ENCODE measurements at regions not wholly inside any gene's neighbourhood (a gene's known extent, or its start where the extent isn't known, plus 50 kb on each side); places are given as distances from the start of the nearest gene placed in this dataset.
"Not testable (repeated sequence)": the region's sequence is repeated elsewhere in the genome, so short reads cannot be mapped to it uniquely, and the experiment has no call there.

GRCh38 chr17:45554479-45554878, 64.0 kb upstream of the PLEKHM1 start:
- not testable (repeated sequence) for DNase-seq (ENCODE audit: low read depth)

- not testable (repeated sequence) for DNase-seq (ENCODE audit: low read depth)
Observed at GRCh38 chr17:45558821-45559220, 68.3 kb upstream of the PLEKHM1 start.

- DNase-seq (ENCODE audit: low read depth), result not testable (repeated sequence)
Observed at GRCh38 chr17:45562868-45563267, 72.3 kb upstream of the PLEKHM1 start.

GRCh38 chr17:45563283-45563682, 72.8 kb upstream of the PLEKHM1 start:
- DNase-seq (ENCODE audit: low read depth), result peak; percentile 68

GRCh38 chr17:45568275-45568674, 77.8 kb upstream of the PLEKHM1 start:
- DNase-seq (ENCODE audit: low read depth), result not testable (repeated sequence)

GRCh38 chr17:45573326-45573725, 82.8 kb upstream of the PLEKHM1 start:
- not testable (repeated sequence) for DNase-seq (ENCODE audit: low read depth)

GRCh38 chr17:45573924-45574770, 83.6 kb upstream of the PLEKHM1 start:
- no peak for DNase-seq (ENCODE audit: low read depth)

- DNase-seq (ENCODE audit: low read depth), result no peak
Observed at GRCh38 chr17:45575126-45575885, 84.8 kb upstream of the PLEKHM1 start.

GRCh38 chr17:45576527-45577307, 86.2 kb upstream of the PLEKHM1 start:
- DNase-seq (ENCODE audit: low read depth), result not testable (repeated sequence)

GRCh38 chr17:45577571-45578279, 87.2 kb upstream of the PLEKHM1 start:
- no peak for DNase-seq (ENCODE audit: low read depth)

GRCh38 chr17:45578516-45579455, 88.3 kb upstream of the PLEKHM1 start:
- no peak for DNase-seq (ENCODE audit: low read depth)

- DNase-seq (ENCODE audit: low read depth), result no peak
Observed at GRCh38 chr17:45579529-45580495, 89.3 kb upstream of the PLEKHM1 start.

- DNase-seq (ENCODE audit: low read depth), result no peak
Observed at GRCh38 chr17:45580924-45581323, 90.4 kb upstream of the PLEKHM1 start.

GRCh38 chr17:45581860-45582259, 91.3 kb upstream of the PLEKHM1 start:
- no peak for DNase-seq (ENCODE audit: low read depth)

GRCh38 chr17:45584092-45585036, 93.8 kb upstream of the PLEKHM1 start:
- peak; percentile 80 for DNase-seq (ENCODE audit: low read depth)

- peak; percentile 87 for DNase-seq (ENCODE audit: low read depth)
Observed at GRCh38 chr17:45585037-45585733, 94.7 kb upstream of the PLEKHM1 start.
